ENCODE measurements at regions not wholly inside any gene's neighbourhood (a gene's known extent, or its start where the extent isn't known, plus 50 kb on each side); places are given as distances from the start of the nearest gene placed in this dataset.
"Not testable (repeated sequence)": the region's sequence is repeated elsewhere in the genome, so short reads cannot be mapped to it uniquely, and the experiment has no call there.

DNA sequence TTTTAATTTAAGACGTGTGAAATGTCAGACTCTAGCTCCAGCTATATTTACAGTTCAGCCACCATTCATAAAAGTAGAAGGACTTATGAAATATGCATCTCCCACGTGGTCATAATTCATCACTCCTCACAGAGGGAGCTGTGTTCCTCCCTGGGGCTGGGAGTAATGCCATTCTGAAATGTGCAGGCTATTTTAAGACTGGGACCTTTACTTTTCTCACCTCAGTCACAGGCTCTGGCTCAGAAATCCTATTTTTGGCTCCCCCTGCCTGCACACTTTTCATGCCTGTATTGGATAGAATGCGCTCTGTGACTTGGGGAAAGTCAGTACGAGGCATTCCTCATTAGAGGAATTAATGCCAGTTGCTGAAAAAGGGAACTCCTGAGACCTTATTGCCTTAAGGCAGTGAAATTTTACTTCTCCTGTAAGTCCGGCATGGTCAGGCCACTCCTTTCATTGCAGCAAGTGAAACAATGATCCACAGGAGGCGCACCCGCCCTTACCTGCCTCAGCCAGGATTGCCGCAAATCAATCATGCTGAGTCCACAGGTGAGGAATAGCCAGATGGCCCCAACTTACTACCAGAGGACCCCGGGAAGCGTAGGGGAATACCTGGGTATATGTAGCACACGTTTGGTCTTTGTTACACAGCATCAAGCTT is 1133.2 kb upstream of the TMEM132C start:
- no peak for TF ChIP-seq CTCF (conservative IDR thresholded peaks at IDR 0.05; ENCODE audit: low read depth, low read length)
- H3K4me3 ChIP-seq (ENCODE audit: low read depth, low read length), result no peak overlapping the region
- no peak for DNase-seq (ENCODE audit: low read depth)

GRCh38 chr12:127140864-127141484 is 1126.0 kb upstream of the TMEM132C start:
- not testable (repeated sequence) for DNase-seq (ENCODE audit: low read depth)

GRCh38 chr12:127143020-127143419 is 1124.0 kb upstream of the TMEM132C start:
- no peak for TF ChIP-seq CTCF (conservative IDR thresholded peaks at IDR 0.05; ENCODE audit: low read depth, low read length)
- DNase-seq (ENCODE audit: low read depth), result no peak
- H3K4me3 ChIP-seq (ENCODE audit: low read depth, low read length), result no peak overlapping the region

More at GRCh38 chr12:127140864-127141484, 1126.0 kb upstream of the TMEM132C start:
- not testable (repeated sequence) for H3K4me3 ChIP-seq (ENCODE audit: low read depth, low read length)

GRCh38 chr12:127144770-127145169 is 1122.2 kb upstream of the TMEM132C start:
- TF ChIP-seq CTCF (conservative IDR thresholded peaks at IDR 0.05; ENCODE audit: low read depth, low read length), result no peak
- no peak overlapping the region for H3K4me3 ChIP-seq (ENCODE audit: low read depth, low read length)
- DNase-seq (ENCODE audit: low read depth), result no peak

- DNase-seq (ENCODE audit: low read depth), result no peak
- peak overlapping the region; percentile 59 for H3K4me3 ChIP-seq (ENCODE audit: low read depth, low read length)
- no peak for TF ChIP-seq CTCF (conservative IDR thresholded peaks at IDR 0.05; ENCODE audit: low read depth, low read length)
Observed at GRCh38 chr12:127145241-127145928, 1121.6 kb upstream of the TMEM132C start.

GRCh38 chr12:127145929-127146789 is 1120.8 kb upstream of the TMEM132C start:
- no peak for TF ChIP-seq CTCF (conservative IDR thresholded peaks at IDR 0.05; ENCODE audit: low read depth, low read length)
- H3K4me3 ChIP-seq (ENCODE audit: low read depth, low read length), result peak overlapping the region; percentile 59
- DNase-seq (ENCODE audit: low read depth), result no peak
